NCI-H128 (cell line): ENCODE measurements at regions not wholly inside any gene's neighbourhood (a gene's known extent, or its start where the extent isn't known, plus 50 kb on each side); places are given as distances from the start of the nearest gene placed in this dataset.
"Not testable (repeated sequence)": the region's sequence is repeated elsewhere in the genome, so short reads cannot be mapped to it uniquely, and the experiment has no call there.

Source experiments
- DNase-seq: peaks from one replicate; lab custom pipeline; 2025; ENCODE audit not compliant: unreplicated experiment; lab: John Stamatoyannopoulos, UW

DNA sequence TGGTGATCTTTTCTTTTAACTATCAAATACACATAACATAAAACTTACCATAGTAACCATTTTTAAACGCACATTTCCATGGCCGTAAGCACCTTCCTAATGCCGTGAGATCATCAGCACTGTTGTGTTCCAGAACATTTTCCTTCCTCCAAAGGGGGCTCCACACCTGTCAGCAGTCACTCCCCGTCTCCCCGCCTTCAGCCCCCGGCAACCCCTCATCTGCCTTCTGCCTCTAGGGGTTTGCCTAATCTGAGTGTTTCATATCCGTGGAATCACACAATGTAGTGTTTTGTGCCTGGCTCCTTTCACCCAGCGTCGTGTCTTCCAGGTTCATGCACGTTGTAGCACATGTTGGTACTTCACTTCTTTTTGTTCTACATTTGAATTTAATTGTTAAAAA is 350.1 kb upstream of the TNRC6C start:
- DNase-seq = no peak

DNA sequence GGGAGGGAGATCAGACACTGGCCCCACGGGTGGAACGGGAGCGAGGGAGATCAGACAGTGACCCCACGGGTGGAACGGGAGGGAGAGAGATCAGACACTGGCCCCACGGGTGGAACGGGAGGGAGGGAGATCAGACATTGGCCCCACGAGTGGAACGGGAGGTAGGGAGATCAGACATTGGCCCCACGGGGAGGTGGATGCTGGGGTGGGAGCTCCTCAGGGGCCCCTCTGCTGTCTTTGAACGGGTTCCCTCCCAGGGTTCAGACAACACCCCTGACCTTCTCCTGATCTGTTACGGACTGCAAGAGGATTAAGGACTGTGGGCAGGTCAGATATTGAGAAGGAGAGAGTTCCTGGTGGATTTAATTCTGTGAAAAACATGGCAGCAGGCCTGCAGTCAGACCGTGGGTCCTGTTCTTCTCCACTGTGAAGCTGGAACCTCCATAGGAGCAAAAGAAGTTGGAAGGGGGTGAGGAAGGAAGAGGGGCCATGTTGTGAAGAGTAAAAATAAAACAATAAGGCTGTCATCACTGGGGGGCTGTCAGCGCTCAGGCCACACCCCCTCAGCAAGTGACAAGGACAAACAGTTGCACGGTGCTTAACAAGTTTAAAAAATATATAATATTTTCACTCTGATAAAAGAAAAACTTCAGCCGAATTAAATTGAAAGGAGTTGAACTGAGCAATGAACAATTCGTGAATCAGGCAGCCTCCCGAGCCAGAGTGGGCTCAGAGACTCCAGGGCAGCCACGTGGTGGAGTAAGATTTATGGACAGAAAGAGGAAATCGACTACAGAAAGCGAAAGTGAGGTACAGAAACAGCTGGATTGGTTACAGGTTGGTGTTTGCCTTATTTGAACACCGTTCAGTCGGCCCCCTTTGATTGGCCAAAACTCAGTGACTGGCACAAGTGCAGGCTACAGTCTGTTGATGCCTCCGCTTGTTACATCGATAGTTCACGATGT is 348.7 kb upstream of the TNRC6C start:
- no peak for DNase-seq

DNA sequence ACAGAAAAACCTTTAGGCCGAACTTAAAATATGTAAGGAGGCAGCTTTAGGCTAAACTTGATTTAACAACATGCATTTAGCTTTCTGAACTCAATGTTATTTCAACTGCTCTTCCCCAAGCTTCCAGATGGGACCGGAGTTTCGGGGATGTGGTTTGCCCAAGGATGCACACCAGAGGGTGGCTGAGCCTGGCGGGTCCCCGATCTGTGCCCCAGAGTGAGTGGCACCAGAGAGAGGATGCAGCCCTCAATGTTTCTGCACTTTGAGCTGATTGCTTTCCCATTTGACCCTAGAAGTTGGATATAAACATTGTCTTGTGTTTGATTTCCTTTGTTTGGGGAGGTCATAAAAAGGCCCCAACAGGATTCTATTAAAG is 348.0 kb upstream of the TNRC6C start:
- no peak for DNase-seq

DNA sequence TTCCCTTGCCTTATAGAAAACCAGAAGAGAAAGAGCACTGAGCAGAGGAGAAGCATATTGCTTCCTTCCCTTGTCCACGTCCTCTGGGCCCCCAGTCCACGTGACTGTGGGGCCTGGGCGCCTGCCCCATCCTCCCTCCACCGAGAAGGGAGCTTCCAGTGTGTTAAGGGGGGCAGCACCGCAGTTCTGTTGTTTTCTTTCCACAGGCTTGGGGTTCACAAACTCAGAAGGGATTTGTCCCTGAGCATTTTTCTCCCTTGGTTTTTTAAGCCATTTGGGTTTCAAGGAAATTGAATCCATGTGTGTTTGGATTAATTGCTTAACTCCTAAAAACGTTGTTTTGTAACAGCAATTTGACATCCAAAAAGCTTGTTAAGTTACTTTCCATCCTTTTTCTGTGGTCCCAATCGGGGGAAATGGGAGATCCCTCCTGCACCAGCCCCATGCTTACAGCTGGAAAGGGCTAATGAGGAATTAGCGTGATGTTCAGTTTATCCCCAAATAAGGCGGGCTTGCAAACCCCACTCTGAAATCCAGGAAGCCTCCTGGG is 347.5 kb upstream of the TNRC6C start:
- no peak for DNase-seq

GRCh38 chr17:77611791-77612502 is 346.6 kb upstream of the TNRC6C start:
- DNase-seq = no peak

- DNase-seq = no peak
Observed at GRCh38 chr17:77613218-77613617, 345.3 kb upstream of the TNRC6C start.

DNA sequence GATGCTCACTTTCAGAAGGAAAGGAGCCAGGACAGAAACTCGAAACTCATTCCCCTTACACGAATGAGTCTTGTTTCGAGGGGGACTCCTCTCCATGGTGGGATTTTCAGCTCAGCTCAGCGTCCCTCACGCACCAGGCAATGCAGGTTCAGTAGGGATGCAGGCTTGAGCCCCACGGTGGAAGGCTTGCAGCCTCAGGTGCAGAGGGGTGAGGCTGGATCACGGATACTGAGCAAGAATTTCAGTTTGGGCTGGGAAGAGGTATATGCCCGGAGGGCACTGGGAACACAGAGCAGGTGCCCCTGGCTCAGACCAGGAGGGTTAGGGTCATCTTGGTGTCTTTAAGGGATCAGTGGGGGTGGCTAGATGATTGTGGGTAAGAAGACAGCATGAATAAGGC is 344.9 kb upstream of the TNRC6C start:
- no peak for DNase-seq

- no peak for DNase-seq
Observed at GRCh38 chr17:77615703-77616253, 342.7 kb upstream of the TNRC6C start.

DNA sequence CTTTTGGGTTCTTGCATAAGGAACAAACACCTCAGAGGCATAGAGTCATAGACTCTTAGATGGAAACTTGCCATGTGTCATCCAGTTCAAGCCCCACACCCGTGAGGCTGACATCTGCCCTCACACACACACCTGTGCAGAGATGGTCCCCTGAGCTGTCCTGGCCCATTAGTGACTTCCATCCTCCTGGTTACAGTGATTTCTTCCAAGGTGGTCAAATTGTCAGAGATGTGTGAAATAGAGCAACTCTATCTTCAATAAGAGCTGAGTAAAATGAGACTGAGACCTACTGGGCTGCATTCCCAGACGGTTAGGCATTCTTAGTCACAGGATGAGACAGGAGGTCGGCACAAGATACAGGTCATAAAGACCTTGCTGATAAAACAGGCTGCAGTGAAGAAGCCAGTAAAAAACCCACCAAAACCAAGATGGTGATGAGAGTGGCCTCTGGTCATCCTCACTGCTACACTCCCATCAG is 342.2 kb upstream of the TNRC6C start:
- DNase-seq = no peak

- no peak for DNase-seq
Observed at GRCh38 chr17:77617516-77617915, 341.0 kb upstream of the TNRC6C start.

DNA sequence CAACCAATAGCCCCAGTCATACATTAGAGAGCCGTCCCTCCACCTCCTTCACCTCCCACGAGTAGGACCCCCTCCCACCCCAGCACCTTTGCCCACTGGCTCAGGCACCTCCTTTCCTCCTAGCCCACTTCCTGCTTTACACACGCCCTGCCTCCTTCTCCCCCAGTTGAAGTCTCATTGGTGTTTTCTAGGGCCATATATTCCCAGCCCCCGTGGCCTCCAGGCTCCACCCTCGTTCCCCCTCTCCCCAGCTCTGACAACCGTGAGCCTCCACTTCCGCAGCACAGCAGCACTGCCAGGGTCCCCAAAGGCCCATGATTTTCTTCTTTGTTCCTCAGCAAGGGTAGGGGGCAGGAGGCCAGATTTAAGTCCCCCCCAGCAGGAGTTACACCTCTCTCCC is 340.3 kb upstream of the TNRC6C start:
- DNase-seq = no peak

GRCh38 chr17:77618731-77619130 is 339.8 kb upstream of the TNRC6C start:
- DNase-seq = no peak

DNA sequence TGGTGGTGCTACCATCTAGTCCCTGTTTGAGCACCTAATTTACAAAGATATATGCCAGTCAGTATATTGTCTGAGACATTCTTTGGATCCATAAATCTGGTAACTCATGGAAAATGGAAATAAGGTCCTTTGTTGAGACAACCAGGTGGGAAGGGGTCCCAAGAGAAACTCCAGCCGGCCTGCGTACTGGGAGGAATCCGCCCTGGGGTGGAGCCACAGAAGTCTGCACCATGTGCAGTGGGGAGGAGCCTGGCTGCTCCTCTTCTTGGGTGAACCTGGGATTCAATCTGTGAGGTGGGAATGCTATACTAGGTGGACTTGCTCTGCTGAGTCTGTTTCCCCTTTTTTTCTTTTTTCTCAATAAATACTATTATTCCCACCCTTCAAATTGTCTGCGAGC is 339.2 kb upstream of the TNRC6C start:
- no peak for DNase-seq

- no peak for DNase-seq
Observed at GRCh38 chr17:77619851-77620250, 338.7 kb upstream of the TNRC6C start.

DNA sequence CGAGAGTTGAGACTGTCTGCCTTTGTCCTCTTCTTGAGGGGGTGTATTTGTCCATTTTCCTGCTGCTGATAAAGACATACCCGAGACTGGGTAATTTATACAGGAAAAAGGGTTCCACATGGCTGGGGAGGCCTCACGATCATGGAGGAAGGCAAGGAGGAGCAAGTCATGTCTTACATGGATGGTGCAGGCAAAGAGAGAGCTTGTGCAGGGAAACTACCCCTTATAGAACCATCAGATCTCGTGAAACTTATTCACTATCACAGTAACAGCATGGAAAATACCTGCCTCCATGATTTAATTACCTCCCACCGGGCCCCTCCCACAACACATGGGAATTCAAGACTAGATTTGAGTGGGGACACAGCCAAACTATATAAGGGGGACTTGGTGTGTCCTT is 338.2 kb upstream of the TNRC6C start:
- no peak for DNase-seq

- not testable (repeated sequence) for DNase-seq
Observed at GRCh38 chr17:77622084-77622483, 336.4 kb upstream of the TNRC6C start.

GRCh38 chr17:77622647-77623046 is 335.9 kb upstream of the TNRC6C start:
- DNase-seq = no peak

DNA sequence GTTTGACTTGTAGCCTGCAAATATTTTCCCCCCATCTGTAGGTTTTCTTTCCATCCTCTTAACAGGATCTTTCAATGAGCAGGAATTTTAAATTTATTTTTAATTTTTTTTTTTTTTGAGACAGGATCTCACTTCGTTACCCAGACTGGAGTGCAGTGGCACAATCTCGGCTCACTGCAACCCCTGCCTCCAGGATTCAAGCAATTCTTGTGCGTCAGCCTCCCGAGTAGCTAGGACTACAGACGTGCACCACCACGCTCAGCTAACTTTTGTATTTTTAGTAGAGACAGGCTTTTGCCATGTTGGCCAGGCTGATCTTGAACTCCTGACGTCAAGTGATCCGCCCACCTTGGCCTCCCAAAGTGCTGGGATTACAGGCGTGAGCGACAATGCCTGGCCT is 335.2 kb upstream of the TNRC6C start:
- not testable (repeated sequence) for DNase-seq

DNA sequence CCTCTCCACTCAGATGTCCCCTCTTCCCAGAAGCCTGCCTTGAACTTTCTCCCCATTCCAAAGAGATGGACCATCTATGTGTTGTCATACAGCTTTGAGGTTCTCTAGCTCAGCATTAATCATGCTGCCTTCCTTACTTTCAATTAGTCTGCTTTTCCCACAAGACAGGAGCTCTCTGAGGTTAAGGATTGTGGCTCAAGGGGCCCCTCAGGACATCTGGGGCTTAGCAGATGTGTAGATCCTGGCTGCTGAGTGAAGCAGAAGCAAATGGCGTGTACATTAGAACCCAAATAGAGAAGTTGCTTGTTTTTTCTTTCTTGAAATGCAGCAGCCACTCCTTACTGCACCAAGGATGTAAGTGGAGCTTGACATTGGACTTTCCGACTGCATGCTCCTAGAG is 330.5 kb upstream of the TNRC6C start:
- no peak for DNase-seq

- not testable (repeated sequence) for DNase-seq
Observed at GRCh38 chr17:77629284-77629683, 329.2 kb upstream of the TNRC6C start.

- no peak for DNase-seq
Observed at GRCh38 chr17:77631307-77631706, 327.2 kb upstream of the TNRC6C start.

DNA sequence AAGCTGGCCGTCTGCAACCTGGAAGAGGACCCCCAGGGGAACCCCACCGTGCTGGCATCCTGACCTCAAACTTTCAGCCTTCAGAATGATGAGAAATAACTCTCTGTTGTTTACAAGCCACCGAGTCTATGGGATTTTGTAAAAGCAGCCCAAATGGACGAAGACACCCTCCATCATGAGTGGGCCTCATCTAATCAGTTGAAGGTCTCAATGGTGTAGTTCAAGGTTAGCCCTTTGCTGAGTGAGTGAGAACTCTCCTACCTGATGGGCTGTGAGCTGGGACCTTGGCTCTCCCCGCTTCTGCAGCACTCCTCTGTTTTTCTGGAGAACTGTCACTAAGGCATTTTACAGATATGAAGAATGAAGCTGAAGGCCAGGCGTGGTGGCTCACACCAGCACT is 325.9 kb upstream of the TNRC6C start:
- no peak for DNase-seq
